GM23248 (cell line): ENCODE measurements at regions not wholly inside any gene's neighbourhood (a gene's known extent, or its start where the extent isn't known, plus 50 kb on each side); places are given as distances from the start of the nearest gene placed in this dataset.

Experiments used
- DNase-seq: peaks from one replicate; pipeline ENCODE4 v3.0.0-alpha.2; 2015
- H2AFZ ChIP-seq: fragments of 200-600 bp; sonication (generic); 2 replicates; pipeline ENCODE4 v1.6.1; 2016; ENCODE audit warnings: antibody characterized with exemption
- H3F3A ChIP-seq: fragments of 200-600 bp; sonication (generic); 2 replicates; pipeline ENCODE4 v1.6.1; 2016; ENCODE audit warnings: mild to moderate bottlenecking, antibody characterized with exemption, mixed run types; ENCODE audit not compliant: insufficient read depth
- H3K27ac ChIP-seq: fragments of 200-600 bp; sonication (generic); 2 replicates; pipeline ENCODE4 v1.5.1; 2016; ENCODE audit warnings: mild to moderate bottlenecking
- H3K27me3 ChIP-seq: fragments of 200-600 bp; sonication (generic); replicated peaks from 2 replicates; pipeline ENCODE4 v1.6.1; 2016; ENCODE audit warnings: mild to moderate bottlenecking; ENCODE audit not compliant: insufficient read depth
- H3K36me3 ChIP-seq: fragments of 200-600 bp; sonication (generic); 2 replicates; pipeline ENCODE4 v1.6.1; 2016; ENCODE audit warnings: low read depth, mild to moderate bottlenecking
- H3K4me1 ChIP-seq: fragments of 200-600 bp; sonication (generic); 2 replicates; pipeline ENCODE4 v1.6.1; 2016; ENCODE audit warnings: mild to moderate bottlenecking; ENCODE audit not compliant: insufficient read depth
- H3K4me2 ChIP-seq: fragments of 200-600 bp; sonication (generic); one replicate; pipeline ENCODE4 v1.6.1; 2016; ENCODE audit warnings: mild to moderate bottlenecking; ENCODE audit not compliant: unreplicated experiment
- H3K4me3 ChIP-seq: fragments of 200-600 bp; sonication (generic); 2 replicates; pipeline ENCODE4 v1.5.1; 2016; ENCODE audit warnings: mild to moderate bottlenecking
- H3K79me2 ChIP-seq: fragments of 200-600 bp; sonication (generic); 2 replicates; pipeline ENCODE4 v1.6.1; 2016; ENCODE audit warnings: mild to moderate bottlenecking; ENCODE audit not compliant: insufficient read depth
- H3K9ac ChIP-seq: fragments of 200-600 bp; sonication (generic); 2 replicates; pipeline ENCODE4 v1.6.1; 2016; ENCODE audit warnings: mild to moderate bottlenecking
- H3K9me2 ChIP-seq: fragments of 200-600 bp; sonication (generic); 2 replicates; pipeline ENCODE4 v1.6.1; 2016; ENCODE audit warnings: mixed run types, mild to moderate bottlenecking, moderate library complexity; ENCODE audit not compliant: insufficient read depth
- H3K9me3 ChIP-seq: fragments of 200-600 bp; sonication (generic); one replicate; pipeline ENCODE4 v1.6.1; 2017; ENCODE audit warnings: low read depth
- H4K20me1 ChIP-seq: fragments of 200-600 bp; sonication (generic); 2 replicates; pipeline ENCODE4 v1.6.0; 2016; ENCODE audit not compliant: insufficient read depth
- EZH2 ChIP-seq: fragments of 200-600 bp; sonication (generic); IDR thresholded peaks from 2 replicates; pipeline ENCODE4 v1.6.1; 2018; ENCODE audit warnings: antibody characterized with exemption, mild to moderate bottlenecking; ENCODE audit not compliant: insufficient read depth, poor library complexity, severe bottlenecking
- EZH2phosphoT487 ChIP-seq: fragments of 200-600 bp; sonication (generic); IDR thresholded peaks from 2 replicates; pipeline ENCODE4 v1.6.1; 2018; ENCODE audit warnings: antibody characterized with exemption, moderate library complexity, mild to moderate bottlenecking, low read depth; ENCODE audit not compliant: insufficient read depth
- WGBS, 2 experiments: methylation state at CpG; one replicate each; pipeline ENCODE4 v1.1.6; 2015 to 2017; ENCODE audit warnings: low lambda C conversion rate in 2 of 2, low coverage in 1 of 2; ENCODE audit errors: missing lambda C conversion rate in 2 of 2; 5-methylcytosine and 5-hydroxymethylcytosine counted together
- in situ Hi-C: fragments of 300-500 bp; cut with MboI; formaldehyde crosslinking; loops from 2 replicates; pipeline ENCODE4 v1.15.0; 2020

- no peak overlapping the region for H3K4me2 ChIP-seq
- in situ Hi-C loops: no loop called here
- peaks cover 18% of the 10 kb centered on the region for H3K4me1 ChIP-seq
- H3K9ac ChIP-seq: no peak overlapping the region
- no peak overlapping the region for H3K4me3 ChIP-seq
- no peaks in the 10 kb centered on the region for H4K20me1 ChIP-seq
- peaks cover 17% of the 10 kb centered on the region for H3F3A ChIP-seq
- TF ChIP-seq EZH2phosphoT487 (no peak), EZH2 (no peak)
- no peaks in the 10 kb centered on the region for H3K79me2 ChIP-seq
- no peak overlapping the region for H3K27ac ChIP-seq
- H3K36me3 ChIP-seq: no peaks in the 10 kb centered on the region
- no peak overlapping the region for H2AFZ ChIP-seq
- DNase-seq: no peak
- 94 to 96% methylated on average over 6 of the region's 6 CpGs for WGBS, 2 experiments
- H3K9me2 ChIP-seq: no peaks in the 10 kb centered on the region
- H3K9me3 ChIP-seq: no peaks in the 10 kb centered on the region
- H3K27me3 ChIP-seq: no peaks in the 10 kb centered on the region
These were observed 247.7 kb upstream of the RFX3 start for GRCh38 chr9:3773362-3774060.

- Histone ChIP-seq H3K9me3 (no peaks in the 10 kb centered on the region), H3K4me2 (peak overlapping the region; percentile 58), H3K27ac (peak overlapping the region; percentile 94), H3K4me1 (peaks cover 24% of the 10 kb centered on the region), H3F3A (peaks cover 25% of the 10 kb centered on the region), H3K79me2 (no peaks in the 10 kb centered on the region), H2AFZ (peak overlapping the region; percentile 47), H3K9ac (peak overlapping the region; percentile 66), H3K36me3 (no peaks in the 10 kb centered on the region), H4K20me1 (no peaks in the 10 kb centered on the region), H3K4me3 (no peak overlapping the region), H3K27me3 (no peaks in the 10 kb centered on the region), H3K9me2 (no peaks in the 10 kb centered on the region)
- no peak for DNase-seq
- WGBS, 2 experiments: 60 to 61% methylated on average over 4 of the region's 4 CpGs
- no peak for TF ChIP-seq EZH2
- no peak for TF ChIP-seq EZH2phosphoT487
- in situ Hi-C loops: no loop called here
These were observed 243.8 kb upstream of the RFX3 start for GRCh38 chr9:3769646-3770045.

- H3K79me2 ChIP-seq: no peaks in the 10 kb centered on the region
- WGBS, 2 experiments: 15 to 17% methylated on average over 5 of the region's 5 CpGs
- peak; percentile 84; the same call in 1 of the 2 replicates for TF ChIP-seq EZH2phosphoT487
- TF ChIP-seq EZH2: no peak
- no peaks in the 10 kb centered on the region for H4K20me1 ChIP-seq
- H3K4me3 ChIP-seq: peak overlapping the region; percentile 55
- peaks cover 25% of the 10 kb centered on the region for H3F3A ChIP-seq
- no peaks in the 10 kb centered on the region for H3K36me3 ChIP-seq
- H3K9me3 ChIP-seq: no peaks in the 10 kb centered on the region
- H3K4me2 ChIP-seq: peak overlapping the region; percentile 58
- peak; percentile 90 for DNase-seq
- H3K9me2 ChIP-seq: no peaks in the 10 kb centered on the region
- peak overlapping the region; percentile 94 for H3K27ac ChIP-seq
- in situ Hi-C loops: no loop called here
- peaks cover 24% of the 10 kb centered on the region for H3K4me1 ChIP-seq
- H2AFZ ChIP-seq: peak overlapping the region; percentile 47
- peak overlapping the region; percentile 66 for H3K9ac ChIP-seq
- no peaks in the 10 kb centered on the region for H3K27me3 ChIP-seq
These were observed 243.1 kb upstream of the RFX3 start for GRCh38 chr9:3768712-3769457.

- peak overlapping the region; percentile 66 for H3K9ac ChIP-seq
- no peaks in the 10 kb centered on the region for H4K20me1 ChIP-seq
- H3K4me3 ChIP-seq: peak overlapping the region; percentile 55
- DNase-seq: peak; percentile 86
- H3K27me3 ChIP-seq: no peaks in the 10 kb centered on the region
- H2AFZ ChIP-seq: peak overlapping the region; percentile 47; the same call in 1 of the 2 replicates
- no peaks in the 10 kb centered on the region for H3K36me3 ChIP-seq
- peaks cover 25% of the 10 kb centered on the region for H3F3A ChIP-seq
- in situ Hi-C loops: no loop called here
- no peaks in the 10 kb centered on the region for H3K9me3 ChIP-seq
- TF ChIP-seq EZH2 (no peak), EZH2phosphoT487 (no peak)
- peak overlapping the region; percentile 58 for H3K4me2 ChIP-seq
- no peaks in the 10 kb centered on the region for H3K9me2 ChIP-seq
- H3K4me1 ChIP-seq: peaks cover 24% of the 10 kb centered on the region
- H3K27ac ChIP-seq: peak overlapping the region; percentile 94
- WGBS, 2 experiments: 3 to 5% methylated on average over 5 of the region's 5 CpGs
- no peaks in the 10 kb centered on the region for H3K79me2 ChIP-seq
These were observed 242.5 kb upstream of the RFX3 start for GRCh38 chr9:3768286-3768685.
